Natural killer cell (primary cell): ENCODE measurements at regions not wholly inside any gene's neighbourhood (a gene's known extent, or its start where the extent isn't known, plus 50 kb on each side); places are given as distances from the start of the nearest gene placed in this dataset.

Source experiments
- ATAC-seq, 3 donors: fragments of 150-1000 bp in 2 of 3; fragments of 200-7000 bp in 1 of 3; cut with Tn5 transposase; 1 replicate in 1 of 3; 2 replicates in 2 of 3; pipeline ENCODE4 v1.10.0; 2021; ENCODE audit warnings: mild to moderate bottlenecking in 2 of 3, moderate library complexity in 2 of 3
- DNase-seq, 2 donors: peaks; one replicate each; pipeline versions ENCODE4 v3.0.0 to v3.0.0-alpha.2; 2013 to 2021; ENCODE audit warnings: mixed read lengths in 1 of 2
- H3K27ac ChIP-seq: one replicate; pipeline ENCODE4 v1.5.1; 2013; ENCODE audit warnings: mild to moderate bottlenecking, low read length
- H3K27me3 ChIP-seq: one replicate; pipeline ENCODE4 v1.6.1; 2013; ENCODE audit warnings: low read length; ENCODE audit not compliant: control insufficient read depth, insufficient read depth
- H3K36me3 ChIP-seq: one replicate; pipeline ENCODE4 v1.6.1; 2013; ENCODE audit warnings: low read length; ENCODE audit not compliant: control insufficient read depth, insufficient read depth
- H3K4me1 ChIP-seq: one replicate; pipeline ENCODE4 v1.6.1; 2013; ENCODE audit warnings: low read length; ENCODE audit not compliant: control insufficient read depth, insufficient read depth
- H3K4me3 ChIP-seq: one replicate; pipeline ENCODE4 v1.5.1; 2013; ENCODE audit warnings: low read length
- H3K9me3 ChIP-seq: one replicate; pipeline ENCODE4 v1.6.1; 2013; ENCODE audit warnings: low read length; ENCODE audit not compliant: control insufficient read depth, insufficient read depth
- H3K27ac Mint-ChIP-seq, 2 donors: one replicate each; pipeline ENCODE4 v1.8.0; 2022; ENCODE audit warnings: mild to moderate bottlenecking in 2 of 2, mixed read lengths in 2 of 2, moderate library complexity in 1 of 2
- H3K27me3 Mint-ChIP-seq, 2 donors: one replicate each; pipeline ENCODE4 v1.8.0; 2022; ENCODE audit warnings: low read depth in 2 of 2, mixed read lengths in 2 of 2
- H3K36me3 Mint-ChIP-seq: one replicate; pipeline ENCODE4 v1.8.0; 2022; ENCODE audit warnings: mixed read lengths
- H3K4me1 Mint-ChIP-seq, 2 donors: one replicate each; pipeline ENCODE4 v1.8.0; 2022; ENCODE audit warnings: mixed read lengths in 2 of 2
- H3K4me3 Mint-ChIP-seq: one replicate; pipeline ENCODE4 v1.8.0; 2022; ENCODE audit warnings: mild to moderate bottlenecking, moderate library complexity, mixed read lengths
- H3K9me3 Mint-ChIP-seq, 2 donors: one replicate each; pipeline ENCODE4 v1.8.0; 2022; ENCODE audit warnings: mixed read lengths in 2 of 2
- CTCF ChIP-seq: fragments of 200-600 bp; IDR thresholded peaks from one replicate; pipeline ENCODE4 v1.8.0; 2022; ENCODE audit warnings: antibody characterized with exemption
- WGBS: methylation state at CpG from one replicate; pipeline ENCODE4 v1.1.7; 2013; ENCODE audit warnings: missing lambda C conversion rate; ENCODE audit not compliant: insufficient coverage; 5-methylcytosine and 5-hydroxymethylcytosine counted together
- intact Hi-C: fragments of 100-400 bp; cut with micrococcal nuclease; formaldehyde crosslinking; loops from one replicate; pipeline ENCODE4 v1.14.2; 2022

GRCh38 chr14:38868399-38869290 is 234.4 kb downstream of the SEC23A start:
- ATAC-seq, result no peak
- H3K36me3 Mint-ChIP-seq, result no peaks in the 10 kb centered on the region
- H3K27me3 Mint-ChIP-seq, result peaks cover 0 to 3% of the 10 kb centered on the region in 2 donors
- DNase-seq, result no peak
- no peaks in the 10 kb centered on the region for H3K4me1 Mint-ChIP-seq
- H3K27ac Mint-ChIP-seq, result no peak overlapping the region
- Histone ChIP-seq H3K27me3 (no peaks in the 10 kb centered on the region), H3K9me3 (no peaks in the 10 kb centered on the region), H3K27ac (no peak overlapping the region), H3K36me3 (no peaks in the 10 kb centered on the region), H3K4me3 (no peak overlapping the region), H3K4me1 (no peaks in the 10 kb centered on the region)
- H3K9me3 Mint-ChIP-seq, result no peaks in the 10 kb centered on the region
- TF ChIP-seq CTCF, result no peak
- intact Hi-C loops, result loop anchor here (5.0 kb wide), 1 partner anchor 881 kb away; no protein-coding TSS in a partner anchor
- 80% methylated on average over 6 of the region's 6 CpGs for WGBS
- no peak overlapping the region for H3K4me3 Mint-ChIP-seq

GRCh38 chr14:38867561-38868150 is 235.4 kb downstream of the SEC23A start:
- H3K4me1 Mint-ChIP-seq, result no peaks in the 10 kb centered on the region
- Histone ChIP-seq H3K27ac (no peak overlapping the region), H3K36me3 (no peaks in the 10 kb centered on the region), H3K27me3 (no peaks in the 10 kb centered on the region), H3K9me3 (no peaks in the 10 kb centered on the region), H3K4me3 (no peak overlapping the region), H3K4me1 (no peaks in the 10 kb centered on the region)
- 4% methylated on average over 3 of the region's 5 CpGs for WGBS
- no peak overlapping the region for H3K4me3 Mint-ChIP-seq
- H3K27me3 Mint-ChIP-seq, result peaks cover 0 to 3% of the 10 kb centered on the region in 2 donors
- ATAC-seq, result peak; percentile 57 to 72 (median 69)
- no peaks in the 10 kb centered on the region for H3K36me3 Mint-ChIP-seq
- peak; percentile 65 for TF ChIP-seq CTCF
- no peaks in the 10 kb centered on the region for H3K9me3 Mint-ChIP-seq
- intact Hi-C loops, result loop anchor here (1.0 to 5.0 kb wide), 2 partner anchors 880 to 964 kb away; no protein-coding TSS in a partner anchor
- H3K27ac Mint-ChIP-seq, result no peak overlapping the region
- peak; percentile 18 to 76 for DNase-seq

GRCh38 chr14:38866461-38866860 is 236.6 kb downstream of the SEC23A start:
- H3K27ac ChIP-seq, result no peak overlapping the region
- intact Hi-C loops, result loop anchor here (5.0 kb wide), 1 partner anchor 879 kb away; no protein-coding TSS in a partner anchor
- no peaks in the 10 kb centered on the region for H3K36me3 ChIP-seq
- H3K9me3 ChIP-seq, result no peaks in the 10 kb centered on the region
- no peaks in the 10 kb centered on the region for H3K27me3 ChIP-seq
- DNase-seq (no peak), ATAC-seq (no peak)
- Mint-ChIP-seq H3K27ac (no peak overlapping the region), H3K4me3 (no peak overlapping the region), H3K27me3 (peaks cover 0 to 3% of the 10 kb centered on the region in 2 donors), H3K9me3 (no peaks in the 10 kb centered on the region), H3K4me1 (no peaks in the 10 kb centered on the region), H3K36me3 (no peaks in the 10 kb centered on the region)
- WGBS, result 57% methylated on average over 4 of the region's 4 CpGs
- no peak for TF ChIP-seq CTCF
- H3K4me3 ChIP-seq, result no peak overlapping the region
- no peaks in the 10 kb centered on the region for H3K4me1 ChIP-seq
